ENCODE measurements at regions not wholly inside any gene's neighbourhood (a gene's known extent, or its start where the extent isn't known, plus 50 kb on each side); places are given as distances from the start of the nearest gene placed in this dataset.

DNA sequence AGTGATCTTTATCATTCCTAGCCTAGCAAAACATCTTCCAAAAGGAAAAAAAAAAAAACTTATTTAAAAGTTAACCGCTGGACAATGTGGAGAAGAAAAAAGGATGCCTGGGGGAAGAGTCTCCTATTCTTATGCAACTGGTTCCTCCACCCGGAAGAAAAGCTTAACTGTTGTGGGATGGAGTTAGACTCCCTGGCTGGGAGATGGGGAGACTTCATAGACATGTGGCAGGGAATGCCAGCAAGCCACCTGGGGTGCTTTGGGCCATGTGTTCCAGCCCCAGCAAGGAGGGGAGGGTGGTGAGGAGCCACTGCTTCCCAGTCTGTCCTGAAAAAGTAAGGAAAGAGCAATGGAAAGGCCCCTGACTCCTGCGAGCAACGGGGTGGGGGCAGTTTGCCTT lies 119.4 kb upstream of the SPIN4 start:
- H3K36me3 ChIP-seq (ENCODE audit: insufficient read depth, low read length) = no peaks in the 10 kb centered on the region
- no peak overlapping the region for H2AFZ ChIP-seq (ENCODE audit: low read depth, low read length)
- H3K9ac ChIP-seq (ENCODE audit: low read depth, low read length) = no peak overlapping the region
- no peaks in the 10 kb centered on the region for H3K4me1 ChIP-seq (ENCODE audit: insufficient read depth, low read length)
- TF ChIP-seq, protein P1, sequence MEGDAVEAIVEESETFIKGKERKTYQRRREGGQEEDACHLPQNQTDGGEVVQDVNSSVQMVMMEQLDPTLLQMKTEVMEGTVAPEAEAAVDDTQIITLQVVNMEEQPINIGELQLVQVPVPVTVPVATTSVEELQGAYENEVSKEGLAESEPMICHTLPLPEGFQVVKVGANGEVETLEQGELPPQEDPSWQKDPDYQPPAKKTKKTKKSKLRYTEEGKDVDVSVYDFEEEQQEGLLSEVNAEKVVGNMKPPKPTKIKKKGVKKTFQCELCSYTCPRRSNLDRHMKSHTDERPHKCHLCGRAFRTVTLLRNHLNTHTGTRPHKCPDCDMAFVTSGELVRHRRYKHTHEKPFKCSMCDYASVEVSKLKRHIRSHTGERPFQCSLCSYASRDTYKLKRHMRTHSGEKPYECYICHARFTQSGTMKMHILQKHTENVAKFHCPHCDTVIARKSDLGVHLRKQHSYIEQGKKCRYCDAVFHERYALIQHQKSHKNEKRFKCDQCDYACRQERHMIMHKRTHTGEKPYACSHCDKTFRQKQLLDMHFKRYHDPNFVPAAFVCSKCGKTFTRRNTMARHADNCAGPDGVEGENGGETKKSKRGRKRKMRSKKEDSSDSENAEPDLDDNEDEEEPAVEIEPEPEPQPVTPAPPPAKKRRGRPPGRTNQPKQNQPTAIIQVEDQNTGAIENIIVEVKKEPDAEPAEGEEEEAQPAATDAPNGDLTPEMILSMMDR (IDR thresholded peaks at IDR 0.05; ENCODE audit: borderline replicate concordance, extremely low read depth, low read length, poor library complexity, severe bottlenecking) = no peak
- TF ChIP-seq EZH2 (IDR thresholded peaks at IDR 0.05; ENCODE audit: borderline replicate concordance, low read depth, low read length, severe bottlenecking) = no peak
- H3K4me2 ChIP-seq (ENCODE audit: insufficient read depth, low read length) = no peak overlapping the region
- H3K79me2 ChIP-seq (ENCODE audit: insufficient read depth, low read length) = no peaks in the 10 kb centered on the region
- no peaks in the 10 kb centered on the region for H3K27me3 ChIP-seq (ENCODE audit: insufficient read depth, low read length, poor library complexity)
- DNase-seq (no peak), ATAC-seq (ENCODE audit: insufficient read depth, low read depth) (no peak)
- H3K27ac ChIP-seq (ENCODE audit: low read length) = no peak overlapping the region
- H3K4me3 ChIP-seq (ENCODE audit: low read depth in 1 of 2, low read length in 2 of 2) = no peak overlapping the region
- no peaks in the 10 kb centered on the region for H4K20me1 ChIP-seq (ENCODE audit: insufficient read depth, low read length)
- H3K9me3 ChIP-seq (ENCODE audit: insufficient read depth, low read length, severe bottlenecking) = peaks cover 11% of the 10 kb centered on the region

DNA sequence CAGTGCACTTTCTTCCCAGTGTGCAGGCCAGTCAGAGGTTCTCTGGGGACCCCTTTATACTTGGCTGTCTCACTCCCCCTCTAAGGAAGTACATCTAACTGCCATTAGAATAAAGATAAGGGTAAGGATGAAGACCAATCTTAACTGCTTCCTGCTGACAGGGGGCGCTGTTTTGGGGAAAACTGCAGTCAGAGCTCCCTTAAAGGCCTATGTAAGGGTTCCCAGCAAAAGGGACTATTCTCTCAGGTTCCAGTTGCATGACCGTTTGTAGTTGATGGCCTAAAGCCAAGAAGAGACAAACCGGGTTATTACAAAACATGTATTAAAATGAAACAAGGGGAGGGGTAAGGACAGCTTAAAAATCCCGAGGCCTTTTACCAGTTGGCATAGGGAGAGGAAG lies 115.6 kb upstream of the SPIN4 start:
- no peak overlapping the region for H2AFZ ChIP-seq (ENCODE audit: low read depth, low read length)
- H3K9me3 ChIP-seq (ENCODE audit: insufficient read depth, low read length, severe bottlenecking) = no peaks in the 10 kb centered on the region
- H3K4me2 ChIP-seq (ENCODE audit: insufficient read depth, low read length) = no peak overlapping the region
- no peaks in the 10 kb centered on the region for H3K27me3 ChIP-seq (ENCODE audit: insufficient read depth, low read length, poor library complexity)
- no peak for TF ChIP-seq EZH2 (IDR thresholded peaks at IDR 0.05; ENCODE audit: borderline replicate concordance, low read depth, low read length, severe bottlenecking)
- TF ChIP-seq, protein P1 (IDR thresholded peaks at IDR 0.05; ENCODE audit: borderline replicate concordance, extremely low read depth, low read length, poor library complexity, severe bottlenecking) = no peak
- H3K9ac ChIP-seq (ENCODE audit: low read depth, low read length) = no peak overlapping the region
- no peak overlapping the region for H3K4me3 ChIP-seq (ENCODE audit: low read depth in 1 of 2, low read length in 2 of 2)
- H3K4me1 ChIP-seq (ENCODE audit: insufficient read depth, low read length) = no peaks in the 10 kb centered on the region
- H3K36me3 ChIP-seq (ENCODE audit: insufficient read depth, low read length) = no peaks in the 10 kb centered on the region
- H3K79me2 ChIP-seq (ENCODE audit: insufficient read depth, low read length) = no peaks in the 10 kb centered on the region
- no peaks in the 10 kb centered on the region for H4K20me1 ChIP-seq (ENCODE audit: insufficient read depth, low read length)
- H3K27ac ChIP-seq (ENCODE audit: low read length) = no peak overlapping the region
- DNase-seq = no peak
- no peak for ATAC-seq (ENCODE audit: insufficient read depth, low read depth)

DNA sequence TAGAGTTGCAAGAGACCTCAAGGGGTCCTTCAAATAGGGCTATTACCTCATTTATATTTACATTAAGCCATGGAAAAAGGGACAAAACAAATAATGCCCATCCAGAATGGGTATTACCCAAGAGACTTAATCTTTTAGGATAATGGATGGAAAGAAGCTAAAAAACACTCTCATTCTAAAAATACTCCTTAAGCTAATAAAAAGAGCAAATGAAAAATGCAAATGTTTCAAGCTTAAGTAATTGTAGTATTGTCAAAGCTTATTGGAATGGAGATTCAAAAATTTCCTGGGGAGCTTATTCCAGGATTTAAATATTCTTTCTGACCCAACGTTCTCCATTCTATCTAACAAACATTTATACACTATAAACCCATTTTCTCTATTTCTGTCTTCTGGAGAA lies 107.8 kb upstream of the SPIN4 start:
- Histone ChIP-seq H4K20me1 (ENCODE audit: insufficient read depth, low read length) (no peaks in the 10 kb centered on the region), H3K27ac (ENCODE audit: low read length) (no peak overlapping the region), H3K36me3 (ENCODE audit: insufficient read depth, low read length) (no peaks in the 10 kb centered on the region), H2AFZ (ENCODE audit: low read depth, low read length) (no peak overlapping the region), H3K27me3 (ENCODE audit: insufficient read depth, low read length, poor library complexity) (no peaks in the 10 kb centered on the region), H3K79me2 (ENCODE audit: insufficient read depth, low read length) (no peaks in the 10 kb centered on the region), H3K9me3 (ENCODE audit: insufficient read depth, low read length, severe bottlenecking) (peaks cover 2% of the 10 kb centered on the region), H3K4me2 (ENCODE audit: insufficient read depth, low read length) (no peak overlapping the region), H3K9ac (ENCODE audit: low read depth, low read length) (no peak overlapping the region), H3K4me3 (ENCODE audit: low read depth in 1 of 2, low read length in 2 of 2) (no peak overlapping the region), H3K4me1 (ENCODE audit: insufficient read depth, low read length) (no peaks in the 10 kb centered on the region)
- ATAC-seq (ENCODE audit: insufficient read depth, low read depth) = no peak
- TF ChIP-seq, protein P1 (IDR thresholded peaks at IDR 0.05; ENCODE audit: borderline replicate concordance, extremely low read depth, low read length, poor library complexity, severe bottlenecking) = no peak
- no peak for TF ChIP-seq EZH2 (IDR thresholded peaks at IDR 0.05; ENCODE audit: borderline replicate concordance, low read depth, low read length, severe bottlenecking)
- DNase-seq = no peak

DNA sequence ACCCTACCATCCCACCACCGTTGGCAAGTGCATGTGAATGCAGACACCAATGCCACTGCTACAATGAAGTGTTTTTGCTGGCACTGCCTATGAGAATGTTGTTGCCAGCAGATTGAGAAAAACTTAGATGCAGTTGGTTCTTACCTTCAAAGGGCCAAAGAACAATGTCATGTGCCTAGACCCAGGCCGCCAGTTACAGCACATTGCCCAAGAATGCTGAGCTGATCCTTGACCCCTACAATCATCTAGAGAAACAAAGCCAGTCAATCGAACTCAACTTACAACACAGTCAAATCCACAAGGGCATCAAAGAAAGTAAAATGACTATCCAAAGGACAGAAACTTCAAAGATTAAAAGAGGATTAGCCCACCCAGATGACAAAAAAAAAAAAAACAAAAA lies 102.4 kb upstream of the SPIN4 start:
- no peak for ATAC-seq (ENCODE audit: insufficient read depth, low read depth)
- no peak for TF ChIP-seq EZH2 (IDR thresholded peaks at IDR 0.05; ENCODE audit: borderline replicate concordance, low read depth, low read length, severe bottlenecking)
- TF ChIP-seq, protein P1 (IDR thresholded peaks at IDR 0.05; ENCODE audit: borderline replicate concordance, extremely low read depth, low read length, poor library complexity, severe bottlenecking) = no peak

More for the DNA sequence above, 102.4 kb upstream of the SPIN4 start:
- no peak overlapping the region for H3K9ac ChIP-seq (ENCODE audit: low read depth, low read length)
- H3K27me3 ChIP-seq (ENCODE audit: insufficient read depth, low read length, poor library complexity) = no peaks in the 10 kb centered on the region
- H4K20me1 ChIP-seq (ENCODE audit: insufficient read depth, low read length) = no peaks in the 10 kb centered on the region
- H3K4me1 ChIP-seq (ENCODE audit: insufficient read depth, low read length) = no peaks in the 10 kb centered on the region
- H3K27ac ChIP-seq (ENCODE audit: low read length) = no peak overlapping the region
- no peak for DNase-seq
- H3K4me2 ChIP-seq (ENCODE audit: insufficient read depth, low read length) = no peak overlapping the region
- no peaks in the 10 kb centered on the region for H3K79me2 ChIP-seq (ENCODE audit: insufficient read depth, low read length)
- no peak overlapping the region for H2AFZ ChIP-seq (ENCODE audit: low read depth, low read length)
- peaks cover 15% of the 10 kb centered on the region; the same call in 1 of the 2 replicates for H3K36me3 ChIP-seq (ENCODE audit: insufficient read depth, low read length)
- H3K9me3 ChIP-seq (ENCODE audit: insufficient read depth, low read length, severe bottlenecking) = peaks cover 10% of the 10 kb centered on the region
- H3K4me3 ChIP-seq (ENCODE audit: low read depth in 1 of 2, low read length in 2 of 2) = no peak overlapping the region

All from DND-41 (cell line).